ENCODE measurements at regions not wholly inside any gene's neighbourhood (a gene's known extent, or its start where the extent isn't known, plus 50 kb on each side); places are given as distances from the start of the nearest gene placed in this dataset.
"Not testable (repeated sequence)": the region's sequence is repeated elsewhere in the genome, so short reads cannot be mapped to it uniquely, and the experiment has no call there.

GRCh38 chr22:44562651-44563050, 64.6 kb upstream of the RTL6 start:
- 0% methylated on average over 7 of the region's 7 CpGs for WGBS (ENCODE audit: insufficient coverage, low coverage, missing lambda C conversion rate)
- not testable (repeated sequence) for H3K27ac ChIP-seq (ENCODE audit: extremely low read depth, low read depth, low read length); BruUV-seq (replicated peaks)

GRCh38 chr22:44561139-44561840, 63.3 kb upstream of the RTL6 start:
- H3K9ac ChIP-seq (ENCODE audit: insufficient read depth in 1 of 2, low read depth in 2 of 2, low read length in 2 of 2) = no peak overlapping the region
- no peak for FAIRE-seq
- peak; percentile 40; the same call in 1 of the 2 replicates for TF ChIP-seq ATF3 (IDR thresholded peaks at IDR 0.05)
- no peak for TF ChIP-seq ATF3 (CRISPR knock-in tag; conservative IDR thresholded peaks at IDR 0.05)
- no peak for TF ChIP-seq CCAR2 (IDR thresholded peaks at IDR 0.05; ENCODE audit: low read depth, low read length)
- no peak overlapping the region for H2AFZ ChIP-seq (ENCODE audit: low read depth, low read length)
- POLR2A ChIA-PET = interaction anchor here (0.6 kb wide), 1 partner anchor 432 kb away, joined by 3 read pairs; no protein-coding TSS in a partner anchor
- in situ Hi-C loops (cut with MboI) = no loop called here
- CTCF ChIA-PET (ENCODE audit: low intra/inter-chr PET ratio) = no interaction called here
- H4K20me1 ChIP-seq (replicated peaks; ENCODE audit: control insufficient read depth, insufficient read depth, low read length) = no peaks in the 10 kb centered on the region
- H3K4me1 ChIP-seq (replicated peaks in 1 of 2; ENCODE audit: control insufficient read depth in 2 of 2, insufficient read depth in 2 of 2, low read length in 2 of 2) = no peaks in the 10 kb centered on the region
- no peaks in the 10 kb centered on the region for H3K9me3 ChIP-seq (replicated peaks; ENCODE audit: control insufficient read depth, insufficient read depth, low read depth, low read length)
- no peak overlapping the region for H3K27ac ChIP-seq (ENCODE audit: extremely low read depth, low read depth, low read length)
- no peaks in the 10 kb centered on the region for H3K36me3 ChIP-seq (ENCODE audit: control insufficient read depth, insufficient read depth, low read length)
- no peak overlapping the region for H3K4me3 ChIP-seq
- intact Hi-C loops (cut with micrococcal nuclease) = no loop called here
- no peaks in the 10 kb centered on the region for H3K27me3 ChIP-seq (ENCODE audit: control insufficient read depth in 2 of 2, insufficient read depth in 2 of 2, low read length in 2 of 2)
- ATAC-seq = no peak
- H3K79me2 ChIP-seq (ENCODE audit: control insufficient read depth, insufficient read depth, low read length) = no peaks in the 10 kb centered on the region
- no peak for DNase-seq (ENCODE audit: extremely low read depth in 1 of 4, low spot score in 3 of 4)
- BruUV-seq (replicated peaks) = no TSS peak
- H3K9me1 ChIP-seq (ENCODE audit: control insufficient read depth, insufficient read depth, low read length) = no peaks in the 10 kb centered on the region
- no peak overlapping the region for H3K4me2 ChIP-seq (ENCODE audit: insufficient read depth, low read length)
- WGBS (ENCODE audit: insufficient coverage, low coverage, missing lambda C conversion rate) = 0% methylated on average over 6 of the region's 6 CpGs

More at GRCh38 chr22:44562651-44563050, 64.6 kb upstream of the RTL6 start:
- DNase-seq (ENCODE audit: extremely low read depth in 1 of 4, low spot score in 3 of 4); H3K4me2 ChIP-seq (ENCODE audit: insufficient read depth, low read length); H4K20me1 ChIP-seq (replicated peaks; ENCODE audit: control insufficient read depth, insufficient read depth, low read length); H3K9ac ChIP-seq (ENCODE audit: insufficient read depth in 1 of 2, low read depth in 2 of 2, low read length in 2 of 2); H3K9me3 ChIP-seq (replicated peaks; ENCODE audit: control insufficient read depth, insufficient read depth, low read depth, low read length); H2AFZ ChIP-seq (ENCODE audit: low read depth, low read length); in situ Hi-C loops (cut with MboI); ATAC-seq; H3K9me1 ChIP-seq (ENCODE audit: control insufficient read depth, insufficient read depth, low read length); POLR2A ChIA-PET; CTCF ChIA-PET (ENCODE audit: low intra/inter-chr PET ratio); H3K27me3 ChIP-seq (ENCODE audit: control insufficient read depth in 2 of 2, insufficient read depth in 2 of 2, low read length in 2 of 2); intact Hi-C loops (cut with micrococcal nuclease); FAIRE-seq; H3K4me1 ChIP-seq (replicated peaks in 1 of 2; ENCODE audit: control insufficient read depth in 2 of 2, insufficient read depth in 2 of 2, low read length in 2 of 2); H3K79me2 ChIP-seq (ENCODE audit: control insufficient read depth, insufficient read depth, low read length); H3K4me3 ChIP-seq; H3K36me3 ChIP-seq (ENCODE audit: control insufficient read depth, insufficient read depth, low read length): not testable (repeated sequence)

- H3K9me3 ChIP-seq (replicated peaks; ENCODE audit: control insufficient read depth, insufficient read depth, low read depth, low read length); H3K9me1 ChIP-seq (ENCODE audit: control insufficient read depth, insufficient read depth, low read length); CTCF ChIA-PET (ENCODE audit: low intra/inter-chr PET ratio); in situ Hi-C loops (cut with MboI); ATAC-seq; FAIRE-seq; H3K4me3 ChIP-seq; H4K20me1 ChIP-seq (replicated peaks; ENCODE audit: control insufficient read depth, insufficient read depth, low read length); H3K27ac ChIP-seq (ENCODE audit: extremely low read depth, low read depth, low read length); intact Hi-C loops (cut with micrococcal nuclease); BruUV-seq (replicated peaks); H3K4me2 ChIP-seq (ENCODE audit: insufficient read depth, low read length); H3K4me1 ChIP-seq (replicated peaks in 1 of 2; ENCODE audit: control insufficient read depth in 2 of 2, insufficient read depth in 2 of 2, low read length in 2 of 2); H3K9ac ChIP-seq (ENCODE audit: insufficient read depth in 1 of 2, low read depth in 2 of 2, low read length in 2 of 2); DNase-seq (ENCODE audit: extremely low read depth in 1 of 4, low spot score in 3 of 4); H3K79me2 ChIP-seq (ENCODE audit: control insufficient read depth, insufficient read depth, low read length); H2AFZ ChIP-seq (ENCODE audit: low read depth, low read length); H3K27me3 ChIP-seq (ENCODE audit: control insufficient read depth in 2 of 2, insufficient read depth in 2 of 2, low read length in 2 of 2); H3K36me3 ChIP-seq (ENCODE audit: control insufficient read depth, insufficient read depth, low read length): not testable (repeated sequence)
- 0% methylated on average over 5 of the region's 7 CpGs for WGBS (ENCODE audit: insufficient coverage, low coverage, missing lambda C conversion rate)
- POLR2A ChIA-PET = interaction anchor here (0.6 to 1.2 kb wide), 2 partner anchors 9 to 12 kb away, joined by 3 read pairs; no protein-coding TSS in a partner anchor
Observed at GRCh38 chr22:44558671-44559070, 60.6 kb upstream of the RTL6 start.

Measured in K562 (cell line).